ENCODE measurements at regions not wholly inside any gene's neighbourhood (a gene's known extent, or its start where the extent isn't known, plus 50 kb on each side); places are given as distances from the start of the nearest gene placed in this dataset.

DNA sequence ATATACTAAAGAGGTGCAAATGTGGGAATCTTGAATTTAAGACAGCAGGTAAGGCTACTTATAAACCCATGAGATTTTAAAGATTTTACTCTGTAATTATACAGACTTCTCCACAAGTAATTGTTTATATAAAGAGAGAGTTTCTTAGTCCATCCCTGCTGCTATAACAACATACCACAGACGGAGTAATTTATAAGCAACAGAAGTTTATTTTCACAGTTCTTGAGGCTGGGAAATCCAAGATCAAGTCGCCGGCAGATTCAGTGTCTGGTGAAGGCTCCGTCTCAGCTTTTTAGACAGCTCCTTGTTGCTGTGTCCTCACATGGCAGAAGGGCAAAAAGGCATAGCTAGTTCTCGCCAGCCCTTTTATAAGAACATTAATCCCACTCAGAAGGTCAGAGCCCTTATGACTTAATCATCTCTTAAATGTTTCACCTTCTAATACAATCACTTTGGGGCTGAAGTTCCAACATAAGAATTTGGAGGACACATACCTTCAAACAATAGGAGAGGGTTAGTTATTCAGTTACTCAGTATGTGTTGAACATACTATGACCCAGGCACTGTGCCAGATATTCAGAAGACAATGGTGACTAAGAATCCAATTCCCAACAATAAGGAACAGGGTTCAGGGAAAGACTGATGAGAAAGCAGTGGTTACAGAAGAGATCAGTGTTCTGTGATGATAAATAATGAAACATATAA lies 466.0 kb downstream of the RIT2 start:
- TF ChIP-seq, protein P1, sequence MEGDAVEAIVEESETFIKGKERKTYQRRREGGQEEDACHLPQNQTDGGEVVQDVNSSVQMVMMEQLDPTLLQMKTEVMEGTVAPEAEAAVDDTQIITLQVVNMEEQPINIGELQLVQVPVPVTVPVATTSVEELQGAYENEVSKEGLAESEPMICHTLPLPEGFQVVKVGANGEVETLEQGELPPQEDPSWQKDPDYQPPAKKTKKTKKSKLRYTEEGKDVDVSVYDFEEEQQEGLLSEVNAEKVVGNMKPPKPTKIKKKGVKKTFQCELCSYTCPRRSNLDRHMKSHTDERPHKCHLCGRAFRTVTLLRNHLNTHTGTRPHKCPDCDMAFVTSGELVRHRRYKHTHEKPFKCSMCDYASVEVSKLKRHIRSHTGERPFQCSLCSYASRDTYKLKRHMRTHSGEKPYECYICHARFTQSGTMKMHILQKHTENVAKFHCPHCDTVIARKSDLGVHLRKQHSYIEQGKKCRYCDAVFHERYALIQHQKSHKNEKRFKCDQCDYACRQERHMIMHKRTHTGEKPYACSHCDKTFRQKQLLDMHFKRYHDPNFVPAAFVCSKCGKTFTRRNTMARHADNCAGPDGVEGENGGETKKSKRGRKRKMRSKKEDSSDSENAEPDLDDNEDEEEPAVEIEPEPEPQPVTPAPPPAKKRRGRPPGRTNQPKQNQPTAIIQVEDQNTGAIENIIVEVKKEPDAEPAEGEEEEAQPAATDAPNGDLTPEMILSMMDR (IDR thresholded peaks at IDR 0.05; ENCODE audit: low read depth, low read length, poor library complexity, severe bottlenecking): no peak
- TF ChIP-seq EZH2phosphoT487 (IDR thresholded peaks at IDR 0.05; ENCODE audit: borderline replicate concordance, low read length): no peak

Data from DOHH2 (cell line).